ENCODE measurements at regions not wholly inside any gene's neighbourhood (a gene's known extent, or its start where the extent isn't known, plus 50 kb on each side); places are given as distances from the start of the nearest gene placed in this dataset.

DNA sequence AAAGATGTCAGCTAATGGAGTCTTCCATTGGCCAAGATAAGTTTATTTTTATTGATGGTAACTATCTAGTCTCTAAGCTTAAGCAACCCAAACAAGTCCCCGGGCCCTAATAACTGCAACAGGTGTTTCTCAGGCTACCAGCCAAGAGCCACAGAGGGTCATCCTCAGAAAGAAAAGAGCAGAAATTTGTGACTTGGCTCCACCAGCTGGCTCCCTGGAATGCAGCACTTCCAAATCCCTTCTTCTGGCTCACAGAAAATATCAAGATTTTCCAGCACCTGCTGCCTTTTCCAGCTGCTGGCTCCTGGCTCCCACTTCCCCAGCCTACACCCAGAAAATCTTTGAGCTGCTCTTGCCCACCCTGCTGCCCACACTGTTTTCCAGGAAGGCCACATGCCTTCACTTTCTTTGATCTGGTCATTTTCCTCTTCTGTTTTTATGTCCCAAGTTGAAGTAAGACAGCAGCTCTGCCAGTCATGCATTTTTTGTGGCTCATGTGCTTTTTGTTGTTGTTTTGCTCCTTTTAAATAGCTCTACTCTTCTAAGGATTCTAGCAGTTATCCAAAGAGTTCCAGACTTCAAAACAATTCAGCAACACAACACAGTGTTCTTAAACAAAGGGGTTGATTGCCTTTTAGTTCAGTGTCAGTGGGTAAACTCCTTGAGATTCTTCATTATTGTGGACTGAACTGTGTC lies 151.0 kb upstream of the SMLR1 start:
- no peak for TF ChIP-seq EP300 (IDR thresholded peaks at IDR 0.05)
- TF ChIP-seq, protein P1, sequence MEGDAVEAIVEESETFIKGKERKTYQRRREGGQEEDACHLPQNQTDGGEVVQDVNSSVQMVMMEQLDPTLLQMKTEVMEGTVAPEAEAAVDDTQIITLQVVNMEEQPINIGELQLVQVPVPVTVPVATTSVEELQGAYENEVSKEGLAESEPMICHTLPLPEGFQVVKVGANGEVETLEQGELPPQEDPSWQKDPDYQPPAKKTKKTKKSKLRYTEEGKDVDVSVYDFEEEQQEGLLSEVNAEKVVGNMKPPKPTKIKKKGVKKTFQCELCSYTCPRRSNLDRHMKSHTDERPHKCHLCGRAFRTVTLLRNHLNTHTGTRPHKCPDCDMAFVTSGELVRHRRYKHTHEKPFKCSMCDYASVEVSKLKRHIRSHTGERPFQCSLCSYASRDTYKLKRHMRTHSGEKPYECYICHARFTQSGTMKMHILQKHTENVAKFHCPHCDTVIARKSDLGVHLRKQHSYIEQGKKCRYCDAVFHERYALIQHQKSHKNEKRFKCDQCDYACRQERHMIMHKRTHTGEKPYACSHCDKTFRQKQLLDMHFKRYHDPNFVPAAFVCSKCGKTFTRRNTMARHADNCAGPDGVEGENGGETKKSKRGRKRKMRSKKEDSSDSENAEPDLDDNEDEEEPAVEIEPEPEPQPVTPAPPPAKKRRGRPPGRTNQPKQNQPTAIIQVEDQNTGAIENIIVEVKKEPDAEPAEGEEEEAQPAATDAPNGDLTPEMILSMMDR (IDR thresholded peaks at IDR 0.05), result no peak

All from gastroesophageal sphincter (tissue), 3 donors.